T-helper 1 cell treated with Interleukin-12 subunit alpha and Interleukin-12 subunit beta and Interleukin-4 antibody, amounts not matched to agents 30 μg/mL and 1 μg/mL, for 36 hours (primary cell): ENCODE measurements at regions not wholly inside any gene's neighbourhood (a gene's known extent, or its start where the extent isn't known, plus 50 kb on each side); places are given as distances from the start of the nearest gene placed in this dataset.
"Not testable (repeated sequence)": the region's sequence is repeated elsewhere in the genome, so short reads cannot be mapped to it uniquely, and the experiment has no call there.

Experiments
- H3K27ac Mint-ChIP-seq: one replicate; pipeline ENCODE4 v1.8.0; 2021; ENCODE audit warnings: mild to moderate bottlenecking, mixed read lengths
- H3K27me3 Mint-ChIP-seq: one replicate; pipeline ENCODE4 v1.8.0; 2021; ENCODE audit warnings: low read depth, mixed read lengths
- H3K36me3 Mint-ChIP-seq: one replicate; pipeline ENCODE4 v1.8.0; 2021; ENCODE audit warnings: low read depth, mixed read lengths
- H3K4me1 Mint-ChIP-seq: one replicate; pipeline ENCODE4 v1.8.0; 2021; ENCODE audit warnings: low read depth, mixed read lengths
- H3K4me3 Mint-ChIP-seq: one replicate; pipeline ENCODE4 v1.8.0; 2021; ENCODE audit warnings: mild to moderate bottlenecking, moderate library complexity, mixed read lengths
- H3K9me3 Mint-ChIP-seq: one replicate; pipeline ENCODE4 v1.8.0; 2021; ENCODE audit warnings: mixed read lengths

- no peak overlapping the region for H3K27ac Mint-ChIP-seq
- H3K4me3 Mint-ChIP-seq: no peak overlapping the region
- H3K4me1 Mint-ChIP-seq: peaks cover 13% of the 10 kb centered on the region
- H3K9me3 Mint-ChIP-seq: no peaks in the 10 kb centered on the region
- peaks cover 4% of the 10 kb centered on the region for H3K27me3 Mint-ChIP-seq
- H3K36me3 Mint-ChIP-seq: peaks cover 3% of the 10 kb centered on the region
Observed at GRCh38 chr5:82491397-82491796, 213.2 kb upstream of the RPS23 start.

- peaks cover 13% of the 10 kb centered on the region for H3K4me1 Mint-ChIP-seq
- H3K9me3 Mint-ChIP-seq: no peaks in the 10 kb centered on the region
- H3K4me3 Mint-ChIP-seq: no peak overlapping the region
- H3K36me3 Mint-ChIP-seq: peaks cover 3% of the 10 kb centered on the region
- H3K27me3 Mint-ChIP-seq: peaks cover 8% of the 10 kb centered on the region
- no peak overlapping the region for H3K27ac Mint-ChIP-seq
Observed at GRCh38 chr5:82489683-82490082, 211.5 kb upstream of the RPS23 start.

GRCh38 chr5:82487131-82487530 lies 209.0 kb upstream of the RPS23 start:
- no peak overlapping the region for H3K27ac Mint-ChIP-seq
- no peaks in the 10 kb centered on the region for H3K9me3 Mint-ChIP-seq
- H3K36me3 Mint-ChIP-seq: peaks cover 3% of the 10 kb centered on the region
- H3K4me1 Mint-ChIP-seq: no peaks in the 10 kb centered on the region
- peaks cover 17% of the 10 kb centered on the region for H3K27me3 Mint-ChIP-seq
- H3K4me3 Mint-ChIP-seq: no peak overlapping the region

- H3K4me1 Mint-ChIP-seq: no peaks in the 10 kb centered on the region
- H3K4me3 Mint-ChIP-seq: no peak overlapping the region
- no peaks in the 10 kb centered on the region for H3K9me3 Mint-ChIP-seq
- no peaks in the 10 kb centered on the region for H3K36me3 Mint-ChIP-seq
- no peak overlapping the region for H3K27ac Mint-ChIP-seq
- H3K27me3 Mint-ChIP-seq: peaks cover 25% of the 10 kb centered on the region
Observed at GRCh38 chr5:82480331-82480730, 202.2 kb upstream of the RPS23 start.

GRCh38 chr5:82476155-82476554 lies 198.0 kb upstream of the RPS23 start:
- Mint-ChIP-seq H3K27ac (no peak overlapping the region), H3K27me3 (peaks cover 23% of the 10 kb centered on the region), H3K4me1 (no peaks in the 10 kb centered on the region), H3K9me3 (no peaks in the 10 kb centered on the region), H3K4me3 (no peak overlapping the region), H3K36me3 (no peaks in the 10 kb centered on the region)

GRCh38 chr5:82473262-82473661 lies 195.1 kb upstream of the RPS23 start:
- no peaks in the 10 kb centered on the region for H3K36me3 Mint-ChIP-seq
- no peak overlapping the region for H3K27ac Mint-ChIP-seq
- no peaks in the 10 kb centered on the region for H3K4me1 Mint-ChIP-seq
- H3K9me3 Mint-ChIP-seq: no peaks in the 10 kb centered on the region
- no peak overlapping the region for H3K4me3 Mint-ChIP-seq
- H3K27me3 Mint-ChIP-seq: peaks cover 14% of the 10 kb centered on the region

GRCh38 chr5:82470185-82470994 lies 192.2 kb upstream of the RPS23 start:
- no peaks in the 10 kb centered on the region for H3K9me3 Mint-ChIP-seq
- no peak overlapping the region for H3K4me3 Mint-ChIP-seq
- peaks cover 11% of the 10 kb centered on the region for H3K27me3 Mint-ChIP-seq
- no peaks in the 10 kb centered on the region for H3K36me3 Mint-ChIP-seq
- H3K4me1 Mint-ChIP-seq: no peaks in the 10 kb centered on the region
- no peak overlapping the region for H3K27ac Mint-ChIP-seq

GRCh38 chr5:82466986-82467561 lies 188.9 kb upstream of the RPS23 start:
- Mint-ChIP-seq H3K4me1 (no peaks in the 10 kb centered on the region), H3K27ac (no peak overlapping the region), H3K4me3 (no peak overlapping the region), H3K9me3 (peaks cover 18% of the 10 kb centered on the region), H3K36me3 (no peaks in the 10 kb centered on the region), H3K27me3 (no peaks in the 10 kb centered on the region)

- H3K4me1 Mint-ChIP-seq: no peaks in the 10 kb centered on the region
Observed at GRCh38 chr5:82465235-82465634, 187.1 kb upstream of the RPS23 start.

GRCh38 chr5:82459626-82460025 lies 181.5 kb upstream of the RPS23 start:
- Mint-ChIP-seq H3K27me3 (peaks cover 7% of the 10 kb centered on the region), H3K9me3 (peaks cover 38% of the 10 kb centered on the region), H3K27ac (no peak overlapping the region), H3K36me3 (no peaks in the 10 kb centered on the region), H3K4me3 (no peak overlapping the region), H3K4me1 (no peaks in the 10 kb centered on the region)

More at GRCh38 chr5:82465235-82465634, 187.1 kb upstream of the RPS23 start:
- H3K4me3 Mint-ChIP-seq: no peak overlapping the region
- no peaks in the 10 kb centered on the region for H3K36me3 Mint-ChIP-seq
- peaks cover 7% of the 10 kb centered on the region for H3K27me3 Mint-ChIP-seq
- no peak overlapping the region for H3K27ac Mint-ChIP-seq
- peaks cover 33% of the 10 kb centered on the region for H3K9me3 Mint-ChIP-seq

GRCh38 chr5:82455317-82455716 lies 177.2 kb upstream of the RPS23 start:
- not testable (repeated sequence) for H3K27ac Mint-ChIP-seq, H3K4me1 Mint-ChIP-seq, H3K27me3 Mint-ChIP-seq, H3K36me3 Mint-ChIP-seq, H3K4me3 Mint-ChIP-seq
- H3K9me3 Mint-ChIP-seq: peaks cover 16% of the 10 kb centered on the region

GRCh38 chr5:82448374-82448773 lies 170.2 kb upstream of the RPS23 start:
- no peaks in the 10 kb centered on the region for H3K36me3 Mint-ChIP-seq
- peaks cover 7% of the 10 kb centered on the region for H3K9me3 Mint-ChIP-seq
- H3K4me1 Mint-ChIP-seq: no peaks in the 10 kb centered on the region
- no peak overlapping the region for H3K27ac Mint-ChIP-seq
- H3K27me3 Mint-ChIP-seq: no peaks in the 10 kb centered on the region
- H3K4me3 Mint-ChIP-seq: no peak overlapping the region

- H3K4me1 Mint-ChIP-seq: no peaks in the 10 kb centered on the region
- no peak overlapping the region for H3K27ac Mint-ChIP-seq
- H3K27me3 Mint-ChIP-seq: no peaks in the 10 kb centered on the region
- no peak overlapping the region for H3K4me3 Mint-ChIP-seq
- H3K36me3 Mint-ChIP-seq: no peaks in the 10 kb centered on the region
- peaks cover 7% of the 10 kb centered on the region for H3K9me3 Mint-ChIP-seq
Observed at GRCh38 chr5:82447913-82448312, 169.8 kb upstream of the RPS23 start.

- H3K4me3 Mint-ChIP-seq: no peak overlapping the region
- H3K27me3 Mint-ChIP-seq: no peaks in the 10 kb centered on the region
- H3K36me3 Mint-ChIP-seq: no peaks in the 10 kb centered on the region
- H3K27ac Mint-ChIP-seq: no peak overlapping the region
- H3K4me1 Mint-ChIP-seq: no peaks in the 10 kb centered on the region
- H3K9me3 Mint-ChIP-seq: no peaks in the 10 kb centered on the region
Observed at GRCh38 chr5:82446809-82447208, 168.7 kb upstream of the RPS23 start.

GRCh38 chr5:82445726-82446335 lies 167.7 kb upstream of the RPS23 start:
- H3K27me3 Mint-ChIP-seq: no peaks in the 10 kb centered on the region
- no peaks in the 10 kb centered on the region for H3K36me3 Mint-ChIP-seq
- no peak overlapping the region for H3K4me3 Mint-ChIP-seq
- no peak overlapping the region for H3K27ac Mint-ChIP-seq
- no peaks in the 10 kb centered on the region for H3K4me1 Mint-ChIP-seq
- peaks cover 2% of the 10 kb centered on the region for H3K9me3 Mint-ChIP-seq
